Stimulated activated CD8-positive, alpha-beta memory T cell treated with anti-CD3 and anti-CD28 coated beads, Interleukin-12 subunit alpha, Interleukin-12 subunit beta, amount 100 ng/mL, for 4 hours (primary cell): ENCODE measurements at regions not wholly inside any gene's neighbourhood (a gene's known extent, or its start where the extent isn't known, plus 50 kb on each side); places are given as distances from the start of the nearest gene placed in this dataset.
"Not testable (repeated sequence)": the region's sequence is repeated elsewhere in the genome, so short reads cannot be mapped to it uniquely, and the experiment has no call there.

Experiments
- DNase-seq: peaks from one replicate; pipeline ENCODE4 v3.0.0-alpha.2; 2020; ENCODE audit warnings: low read depth

- no peak for DNase-seq
These were observed 220.5 kb upstream of the DUSP10 start for GRCh38 chr1:221962385-221962784.

GRCh38 chr1:221961532-221962292, 219.8 kb upstream of the DUSP10 start:
- DNase-seq, result peak; percentile 42

GRCh38 chr1:221958161-221958562, 216.3 kb upstream of the DUSP10 start:
- DNase-seq, result not testable (repeated sequence)

- DNase-seq, result not testable (repeated sequence)
These were observed 215.5 kb upstream of the DUSP10 start for GRCh38 chr1:221957350-221957749.

GRCh38 chr1:221949996-221950395, 208.1 kb upstream of the DUSP10 start:
- no peak for DNase-seq

- no peak for DNase-seq
These were observed 206.6 kb upstream of the DUSP10 start for GRCh38 chr1:221948459-221948858.

GRCh38 chr1:221947731-221948130, 205.8 kb upstream of the DUSP10 start:
- no peak for DNase-seq

- no peak for DNase-seq
These were observed 204.9 kb upstream of the DUSP10 start for GRCh38 chr1:221946768-221947167.

- no peak for DNase-seq
These were observed 203.8 kb upstream of the DUSP10 start for GRCh38 chr1:221945669-221946068.

GRCh38 chr1:221944247-221944870, 202.5 kb upstream of the DUSP10 start:
- no peak for DNase-seq

GRCh38 chr1:221940631-221941030, 198.7 kb upstream of the DUSP10 start:
- DNase-seq, result no peak

GRCh38 chr1:221939607-221940006, 197.7 kb upstream of the DUSP10 start:
- DNase-seq, result no peak

GRCh38 chr1:221937155-221937953, 195.5 kb upstream of the DUSP10 start:
- DNase-seq, result no peak

GRCh38 chr1:221933814-221934213, 191.9 kb upstream of the DUSP10 start:
- DNase-seq, result no peak

- DNase-seq, result no peak
These were observed 184.6 kb upstream of the DUSP10 start for GRCh38 chr1:221926441-221926840.

GRCh38 chr1:221925947-221926346, 184.1 kb upstream of the DUSP10 start:
- no peak for DNase-seq

- no peak for DNase-seq
These were observed 182.2 kb upstream of the DUSP10 start for GRCh38 chr1:221923929-221924598.

GRCh38 chr1:221921936-221922335, 180.0 kb upstream of the DUSP10 start:
- no peak for DNase-seq

GRCh38 chr1:221919743-221920142, 177.9 kb upstream of the DUSP10 start:
- DNase-seq, result no peak

- DNase-seq, result no peak
These were observed 177.5 kb upstream of the DUSP10 start for GRCh38 chr1:221919341-221919740.

GRCh38 chr1:221916176-221916575, 174.3 kb upstream of the DUSP10 start:
- DNase-seq, result no peak

- DNase-seq, result no peak
These were observed 173.9 kb upstream of the DUSP10 start for GRCh38 chr1:221915764-221916163.
